NCI-H69 (cell line): ENCODE measurements at regions not wholly inside any gene's neighbourhood (a gene's known extent, or its start where the extent isn't known, plus 50 kb on each side); places are given as distances from the start of the nearest gene placed in this dataset.
A peak's percentile ranks its signal among the peaks of the same experiment; 100 is the strongest.

Source experiments
- DNase-seq: peaks from one replicate; lab custom pipeline; 2025; lab: John Stamatoyannopoulos, UW

- no peak for DNase-seq
Measured at GRCh38 chr5:54769746-54770145, 215.6 kb downstream of the ESM1 start.

- DNase-seq, result no peak
Measured at GRCh38 chr5:54769072-54769471, 216.3 kb downstream of the ESM1 start.

GRCh38 chr5:54766748-54767147 is 218.6 kb downstream of the ESM1 start:
- DNase-seq, result peak; percentile 12

GRCh38 chr5:54765165-54766028 is 220.0 kb downstream of the ESM1 start:
- DNase-seq, result no peak

GRCh38 chr5:54764102-54765090 is 221.0 kb downstream of the ESM1 start:
- no peak for DNase-seq

GRCh38 chr5:54761213-54761701 is 224.1 kb downstream of the ESM1 start:
- DNase-seq, result no peak

GRCh38 chr5:54760182-54760935 is 225.0 kb downstream of the ESM1 start:
- DNase-seq, result no peak

- no peak for DNase-seq
Measured at GRCh38 chr5:54758038-54758437, 227.4 kb downstream of the ESM1 start.

- DNase-seq, result no peak
Measured at GRCh38 chr5:54757541-54757940, 227.9 kb downstream of the ESM1 start.

GRCh38 chr5:54756796-54757402 is 228.5 kb downstream of the ESM1 start:
- no peak for DNase-seq

GRCh38 chr5:54756301-54756700 is 229.1 kb downstream of the ESM1 start:
- DNase-seq, result no peak

- DNase-seq, result no peak
Measured at GRCh38 chr5:54754878-54755277, 230.5 kb downstream of the ESM1 start.

GRCh38 chr5:54754420-54754819 is 231.0 kb downstream of the ESM1 start:
- no peak for DNase-seq

GRCh38 chr5:54753753-54754152 is 231.6 kb downstream of the ESM1 start:
- DNase-seq, result no peak

GRCh38 chr5:54753034-54753433 is 232.4 kb downstream of the ESM1 start:
- DNase-seq, result no peak

- DNase-seq, result no peak
Measured at GRCh38 chr5:54748527-54748926, 231.0 kb downstream of the SNX18 start.

- DNase-seq, result no peak
Measured at GRCh38 chr5:54746777-54747398, 229.3 kb downstream of the SNX18 start.

- DNase-seq, result no peak
Measured at GRCh38 chr5:54746346-54746745, 228.8 kb downstream of the SNX18 start.

GRCh38 chr5:54745599-54745998 is 228.0 kb downstream of the SNX18 start:
- DNase-seq, result no peak

- DNase-seq, result no peak
Measured at GRCh38 chr5:54743997-54744788, 226.6 kb downstream of the SNX18 start.
